ENCODE measurements at regions not wholly inside any gene's neighbourhood (a gene's known extent, or its start where the extent isn't known, plus 50 kb on each side); places are given as distances from the start of the nearest gene placed in this dataset.
"Not testable (repeated sequence)": the region's sequence is repeated elsewhere in the genome, so short reads cannot be mapped to it uniquely, and the experiment has no call there.

DNA sequence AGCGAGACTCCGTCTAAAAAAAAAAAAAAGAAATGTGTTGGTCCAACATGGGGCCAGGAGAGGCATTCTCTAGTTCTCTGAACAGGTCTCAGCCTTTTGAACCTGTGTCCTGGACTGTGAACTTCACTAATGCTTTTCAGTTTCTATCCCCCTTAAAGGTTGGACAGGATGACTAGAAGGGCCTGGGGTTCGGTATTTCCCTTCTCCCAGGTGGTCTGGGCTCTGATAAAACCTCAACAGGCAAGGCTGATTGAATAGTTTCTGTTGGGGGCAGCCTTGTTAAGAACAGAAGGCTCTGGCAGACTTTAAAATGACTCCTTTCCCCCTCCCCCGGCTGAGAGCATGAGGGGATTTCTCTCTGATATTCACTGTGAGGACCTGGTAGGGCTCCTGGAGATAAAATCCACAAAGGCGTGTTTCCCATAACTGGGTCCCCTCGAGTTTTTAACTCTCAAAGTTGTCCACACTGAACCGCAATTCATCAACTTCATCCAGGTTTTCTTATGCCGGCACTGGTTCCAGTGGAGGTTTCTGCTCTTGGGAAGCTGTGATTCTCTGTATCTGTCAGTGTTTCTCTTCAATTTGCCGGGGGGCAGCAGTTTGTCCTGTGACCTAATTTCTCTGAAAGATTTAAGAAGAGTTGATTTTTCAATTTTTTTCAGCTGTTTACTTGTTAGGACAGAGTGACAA lies 91.3 kb downstream of the METRNL start:
- Mint-ChIP-seq H3K27me3 (peaks cover 12% of the 10 kb centered on the region in 2 donors), H3K27ac (no peak overlapping the region), H3K4me1 (ENCODE audit: low read depth in 2 of 2) (peaks cover 5 to 6% of the 10 kb centered on the region in 2 donors), H3K4me3 (no peak overlapping the region), H3K36me3 (peaks cover 4% of the 10 kb centered on the region), H3K9me3 (no peaks in the 10 kb centered on the region)
- ATAC-seq (no peak), DNase-seq (ENCODE audit: low spot score) (no peak)

DNA sequence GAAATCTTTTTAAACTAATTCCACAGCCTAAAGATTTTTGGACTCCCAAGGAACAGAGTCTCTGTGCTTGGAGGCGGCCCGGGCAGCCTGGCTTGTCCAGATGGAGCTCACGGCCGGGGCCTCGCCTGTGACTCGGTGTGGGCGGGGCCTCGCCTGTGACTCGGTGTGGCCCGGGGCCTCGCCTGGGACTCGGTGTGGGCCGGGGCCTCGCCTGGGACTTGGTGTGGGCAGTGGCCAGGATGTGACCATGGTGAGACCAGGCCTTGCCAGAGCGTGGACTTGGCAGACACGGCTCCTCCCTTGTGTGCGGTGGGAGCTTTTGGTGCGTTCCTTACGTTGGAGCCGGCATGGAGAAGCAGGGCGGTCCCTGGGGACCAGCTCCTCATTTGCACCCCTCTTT lies 92.3 kb downstream of the METRNL start:
- peaks cover 5 to 12% of the 10 kb centered on the region in 2 donors for H3K4me1 Mint-ChIP-seq (ENCODE audit: low read depth in 2 of 2)
- no peak overlapping the region for H3K4me3 Mint-ChIP-seq
- peaks cover 4% of the 10 kb centered on the region for H3K36me3 Mint-ChIP-seq
- DNase-seq (ENCODE audit: low spot score): peak; percentile 39
- no peaks in the 10 kb centered on the region for H3K9me3 Mint-ChIP-seq
- H3K27me3 Mint-ChIP-seq: peaks cover 12% of the 10 kb centered on the region in 2 donors
- no peak for ATAC-seq
- H3K27ac Mint-ChIP-seq: no peak overlapping the region

DNA sequence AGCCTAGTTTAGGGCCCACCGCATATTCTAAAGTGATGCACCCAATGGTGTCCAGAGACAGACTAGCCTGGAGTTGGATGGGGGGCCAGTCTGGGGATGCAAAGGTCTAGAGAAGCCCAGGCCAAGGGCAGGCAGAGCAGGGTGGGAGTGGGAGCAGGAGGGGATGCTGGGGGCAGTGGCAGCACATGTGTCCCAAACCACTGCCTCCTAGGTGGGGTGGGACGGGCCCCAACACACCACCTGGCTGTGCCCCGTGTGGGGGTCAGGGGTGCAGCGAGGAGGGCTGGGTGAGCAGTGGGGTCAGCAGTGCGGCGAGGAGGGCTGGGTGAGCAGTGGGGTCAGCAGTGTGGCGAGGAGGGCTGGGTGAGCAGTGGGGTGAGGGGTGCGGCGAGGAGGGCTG lies 92.7 kb downstream of the METRNL start:
- H3K27me3 Mint-ChIP-seq: peaks cover 8 to 12% of the 10 kb centered on the region in 2 donors
- not testable (repeated sequence) for H3K36me3 Mint-ChIP-seq; H3K4me1 Mint-ChIP-seq (ENCODE audit: low read depth in 2 of 2); ATAC-seq; H3K9me3 Mint-ChIP-seq; DNase-seq (ENCODE audit: low spot score); H3K4me3 Mint-ChIP-seq; H3K27ac Mint-ChIP-seq

DNA sequence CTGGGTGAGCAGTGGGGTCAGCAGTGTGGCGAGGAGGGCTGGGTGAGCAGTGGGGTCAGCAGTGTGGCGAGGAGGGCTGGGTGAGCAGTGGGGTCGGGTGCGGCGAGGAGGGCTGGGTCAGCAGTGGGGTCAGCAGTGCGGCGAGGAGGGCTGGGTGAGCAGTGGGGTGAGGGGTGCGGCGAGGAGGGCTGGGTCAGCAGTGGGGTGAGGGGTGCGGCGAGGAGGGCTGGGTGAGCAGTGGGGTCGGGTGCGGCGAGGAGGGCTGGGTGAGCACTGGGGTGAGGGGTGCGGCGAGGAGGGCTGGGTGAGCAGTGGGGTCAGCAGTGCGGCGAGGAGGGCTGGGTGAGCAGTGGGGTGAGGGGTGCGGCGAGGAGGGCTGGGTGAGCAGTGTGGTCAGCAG lies 93.2 kb downstream of the METRNL start:
- not testable (repeated sequence) for DNase-seq (ENCODE audit: low spot score); H3K27ac Mint-ChIP-seq; H3K36me3 Mint-ChIP-seq; H3K4me1 Mint-ChIP-seq (ENCODE audit: low read depth in 2 of 2); H3K9me3 Mint-ChIP-seq; H3K4me3 Mint-ChIP-seq; ATAC-seq
- H3K27me3 Mint-ChIP-seq: peaks cover 6 to 12% of the 10 kb centered on the region in 2 donors

DNA sequence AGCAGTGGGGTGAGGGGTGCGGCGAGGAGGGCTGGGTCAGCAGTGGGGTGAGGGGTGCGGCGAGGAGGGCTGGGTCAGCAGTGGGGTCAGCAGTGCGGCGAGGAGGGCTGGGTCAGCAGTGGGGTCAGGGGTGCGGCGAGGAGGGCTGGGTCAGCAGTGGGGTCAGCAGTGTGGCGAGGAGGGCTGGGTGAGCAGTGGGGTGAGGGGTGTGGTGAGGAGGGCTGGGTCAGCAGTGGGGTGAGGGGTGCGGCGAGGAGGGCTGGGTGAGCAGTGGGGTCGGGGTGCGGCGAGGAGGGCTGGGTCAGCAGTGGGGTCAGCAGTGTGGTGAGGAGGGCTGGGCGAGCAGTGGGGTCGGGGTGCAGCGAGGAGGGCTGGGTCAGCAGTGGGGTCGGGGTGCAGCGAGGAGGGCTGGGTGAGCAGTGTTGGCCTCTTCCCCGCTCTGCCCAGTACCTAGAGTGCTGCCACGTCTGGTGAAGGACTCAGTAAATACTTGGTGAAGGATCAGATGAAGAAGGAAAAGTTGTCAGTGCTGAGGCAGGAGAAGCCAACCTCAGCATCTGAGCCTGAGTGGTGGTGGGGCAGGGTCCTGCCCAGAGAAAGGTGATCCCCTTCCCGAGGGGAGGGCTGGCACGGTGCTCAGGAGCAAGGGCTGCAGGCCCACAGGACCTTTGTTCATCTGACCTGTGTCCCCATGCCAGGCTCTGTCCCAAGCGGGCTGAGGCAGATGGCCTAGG lies 93.9 kb downstream of the METRNL start:
- H3K4me1 Mint-ChIP-seq (ENCODE audit: low read depth in 2 of 2); H3K36me3 Mint-ChIP-seq; H3K27ac Mint-ChIP-seq; H3K9me3 Mint-ChIP-seq; H3K4me3 Mint-ChIP-seq: not testable (repeated sequence)
- DNase-seq (ENCODE audit: low spot score) (peak; percentile 42), ATAC-seq (peak in 1 of 2 donors; percentile 18)
- H3K27me3 Mint-ChIP-seq: peaks cover 6 to 12% of the 10 kb centered on the region in 2 donors

DNA sequence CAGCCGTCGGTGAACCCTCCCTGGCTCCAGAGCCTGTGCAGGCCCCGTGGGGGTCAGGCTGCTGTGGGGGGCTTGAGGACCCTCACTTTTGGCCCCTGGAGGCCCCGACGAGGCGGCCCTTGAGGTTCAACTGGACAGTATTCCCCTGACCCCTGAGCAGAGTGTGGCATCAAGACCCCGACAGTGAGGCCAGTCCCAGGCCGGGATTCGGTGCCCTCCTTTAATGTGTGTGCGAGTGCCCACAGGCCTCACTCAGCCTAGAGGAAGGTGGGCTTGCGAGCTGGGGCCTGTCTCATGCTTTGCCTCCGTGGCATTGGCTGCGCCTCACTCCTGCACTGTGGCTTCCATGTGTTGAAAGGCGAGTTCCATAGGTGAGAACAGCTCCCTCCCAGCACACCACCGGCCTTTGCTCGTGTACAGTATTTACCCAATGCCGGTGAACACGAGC lies 94.5 kb downstream of the METRNL start:
- H3K9me3 Mint-ChIP-seq: no peaks in the 10 kb centered on the region
- peaks cover 5 to 9% of the 10 kb centered on the region in 2 donors for H3K4me1 Mint-ChIP-seq (ENCODE audit: low read depth in 2 of 2)
- peaks cover 6 to 12% of the 10 kb centered on the region in 2 donors for H3K27me3 Mint-ChIP-seq
- no peaks in the 10 kb centered on the region for H3K36me3 Mint-ChIP-seq
- peak; percentile 7 to 10 for ATAC-seq
- no peak overlapping the region for H3K4me3 Mint-ChIP-seq
- DNase-seq (ENCODE audit: low spot score): peak; percentile 48
- no peak overlapping the region for H3K27ac Mint-ChIP-seq

DNA sequence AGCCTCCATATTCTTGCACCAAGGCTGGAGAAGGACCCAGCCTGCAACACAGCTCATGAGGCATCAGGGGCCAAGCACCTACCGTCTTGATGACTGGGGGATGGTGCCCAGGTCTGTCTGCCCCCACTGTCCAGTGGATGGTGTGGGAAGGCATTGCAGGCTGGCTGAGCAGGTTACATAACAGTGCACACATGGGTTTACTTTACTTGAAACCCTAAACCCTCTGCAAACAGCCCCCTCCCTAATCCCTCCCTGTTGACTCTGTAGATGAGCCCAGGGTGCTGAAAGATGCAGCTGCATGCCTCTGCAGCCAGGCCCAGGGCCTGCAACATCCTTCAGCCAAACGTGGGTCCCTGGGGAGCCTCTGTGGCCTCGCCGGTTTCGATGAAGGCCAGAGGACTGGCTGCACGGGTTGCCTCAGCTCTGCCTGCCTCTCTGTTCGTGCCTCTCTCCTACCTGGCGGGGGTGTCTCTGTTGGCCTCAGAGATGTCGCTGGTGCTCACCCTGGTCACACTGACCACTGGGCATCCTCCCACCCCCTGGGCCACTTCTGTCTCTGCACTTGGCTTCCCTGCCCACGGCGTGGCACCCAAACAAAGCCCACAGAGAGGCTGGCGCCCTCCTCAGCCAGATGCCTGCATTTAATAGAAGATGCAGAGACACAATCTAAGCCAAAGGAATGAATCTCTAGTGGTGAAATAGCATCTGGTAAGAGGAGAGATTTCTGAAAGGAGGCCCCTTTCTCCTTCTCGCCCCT lies 95.1 kb downstream of the METRNL start:
- no peaks in the 10 kb centered on the region for H3K36me3 Mint-ChIP-seq
- no peak overlapping the region for H3K27ac Mint-ChIP-seq
- ATAC-seq: peak in 1 of 2 donors; percentile 26
- peak; percentile 38 for DNase-seq (ENCODE audit: low spot score)
- H3K9me3 Mint-ChIP-seq: no peaks in the 10 kb centered on the region
- H3K4me3 Mint-ChIP-seq: no peak overlapping the region
- H3K4me1 Mint-ChIP-seq (ENCODE audit: low read depth in 2 of 2): peaks cover 0 to 9% of the 10 kb centered on the region in 2 donors
- H3K27me3 Mint-ChIP-seq: peaks cover 4 to 8% of the 10 kb centered on the region in 2 donors

DNA sequence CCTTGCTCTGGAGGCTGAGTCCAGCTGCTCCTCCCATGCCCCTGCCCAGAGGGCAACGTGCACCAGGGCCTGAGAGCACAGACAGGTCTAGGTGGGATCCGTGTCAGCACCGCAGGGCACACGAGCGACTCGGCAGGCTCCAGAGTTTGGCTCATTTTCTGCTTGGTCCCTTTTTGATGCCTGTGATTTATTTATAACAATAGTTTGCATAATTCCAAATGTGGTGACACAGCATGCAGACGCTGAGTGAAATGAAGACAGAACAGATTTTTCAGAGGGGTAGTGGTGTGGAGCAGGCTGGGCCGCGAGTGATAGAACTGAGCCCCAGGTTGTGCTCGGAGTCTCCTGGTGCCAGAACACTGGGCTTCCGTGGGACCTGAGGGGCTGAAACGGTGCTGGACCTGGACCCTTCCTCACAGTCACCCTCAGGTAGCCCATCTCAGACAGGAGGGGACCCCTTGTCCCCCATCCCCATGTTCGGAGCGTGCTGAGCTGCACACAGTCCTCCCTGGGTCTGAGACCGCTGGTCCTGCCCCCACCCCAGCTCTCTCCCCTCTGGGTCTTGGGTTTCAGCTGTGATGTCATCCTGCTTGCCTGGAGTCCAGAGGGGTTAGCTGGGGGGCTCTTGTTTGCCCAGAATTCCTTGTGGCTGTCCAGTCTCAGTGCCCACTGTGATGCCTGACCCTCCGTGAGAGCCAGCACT lies 95.9 kb downstream of the METRNL start:
- peaks cover 0 to 6% of the 10 kb centered on the region in 2 donors for H3K4me1 Mint-ChIP-seq (ENCODE audit: low read depth in 2 of 2)
- H3K4me3 Mint-ChIP-seq: no peak overlapping the region
- H3K9me3 Mint-ChIP-seq: no peaks in the 10 kb centered on the region
- H3K27me3 Mint-ChIP-seq: peaks cover 0 to under 1% of the 10 kb centered on the region in 2 donors
- ATAC-seq (no peak), DNase-seq (ENCODE audit: low spot score) (peak; percentile 32)
- no peaks in the 10 kb centered on the region for H3K36me3 Mint-ChIP-seq
- no peak overlapping the region for H3K27ac Mint-ChIP-seq

DNA sequence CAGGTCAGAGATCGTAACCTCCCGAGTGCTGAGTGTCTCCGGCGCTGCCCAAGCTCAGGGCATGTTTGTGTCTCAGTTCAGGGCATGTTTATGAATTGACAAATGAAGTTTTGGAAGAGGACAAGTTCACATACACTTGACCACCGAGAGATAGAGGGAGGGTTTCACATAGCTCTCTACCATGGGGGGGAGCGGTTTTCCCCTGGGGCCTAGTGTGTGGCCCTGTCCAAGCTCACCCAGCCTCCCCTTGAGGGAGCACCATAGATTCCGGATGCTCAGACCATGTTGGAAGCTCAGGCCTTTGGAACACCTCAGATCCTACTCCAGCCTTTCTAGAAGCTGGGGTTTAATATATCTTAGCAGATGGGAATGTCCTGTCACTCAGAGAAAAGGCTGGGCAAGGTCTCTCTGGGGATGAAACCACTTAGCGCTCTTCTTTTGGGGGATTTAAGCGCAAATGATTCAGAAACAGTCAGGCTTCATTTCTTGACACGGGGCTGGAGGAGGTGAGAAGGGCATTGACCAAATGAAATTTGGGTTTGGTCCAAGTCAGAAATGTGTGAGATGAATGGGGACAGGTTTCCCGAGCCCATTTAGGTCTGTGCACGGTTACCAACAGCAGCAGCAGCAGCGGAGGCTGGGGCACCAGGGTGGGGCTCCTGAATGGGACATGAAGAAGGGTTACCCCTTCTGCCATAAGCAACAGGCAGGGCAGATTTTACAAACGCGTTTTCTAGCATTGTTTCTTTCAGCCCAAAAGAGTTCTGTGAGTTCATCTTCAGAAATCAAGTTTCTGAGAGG lies 96.6 kb downstream of the METRNL start:
- H3K4me3 Mint-ChIP-seq: no peak overlapping the region
- no peaks in the 10 kb centered on the region for H3K36me3 Mint-ChIP-seq
- DNase-seq (ENCODE audit: low spot score) (no peak), ATAC-seq (no peak)
- peak overlapping the region in 1 of 2 donors; percentile 72 for H3K27ac Mint-ChIP-seq
- no peaks in the 10 kb centered on the region for H3K27me3 Mint-ChIP-seq
- H3K9me3 Mint-ChIP-seq: no peaks in the 10 kb centered on the region
- peaks cover 0 to 11% of the 10 kb centered on the region in 2 donors for H3K4me1 Mint-ChIP-seq (ENCODE audit: low read depth in 2 of 2)

DNA sequence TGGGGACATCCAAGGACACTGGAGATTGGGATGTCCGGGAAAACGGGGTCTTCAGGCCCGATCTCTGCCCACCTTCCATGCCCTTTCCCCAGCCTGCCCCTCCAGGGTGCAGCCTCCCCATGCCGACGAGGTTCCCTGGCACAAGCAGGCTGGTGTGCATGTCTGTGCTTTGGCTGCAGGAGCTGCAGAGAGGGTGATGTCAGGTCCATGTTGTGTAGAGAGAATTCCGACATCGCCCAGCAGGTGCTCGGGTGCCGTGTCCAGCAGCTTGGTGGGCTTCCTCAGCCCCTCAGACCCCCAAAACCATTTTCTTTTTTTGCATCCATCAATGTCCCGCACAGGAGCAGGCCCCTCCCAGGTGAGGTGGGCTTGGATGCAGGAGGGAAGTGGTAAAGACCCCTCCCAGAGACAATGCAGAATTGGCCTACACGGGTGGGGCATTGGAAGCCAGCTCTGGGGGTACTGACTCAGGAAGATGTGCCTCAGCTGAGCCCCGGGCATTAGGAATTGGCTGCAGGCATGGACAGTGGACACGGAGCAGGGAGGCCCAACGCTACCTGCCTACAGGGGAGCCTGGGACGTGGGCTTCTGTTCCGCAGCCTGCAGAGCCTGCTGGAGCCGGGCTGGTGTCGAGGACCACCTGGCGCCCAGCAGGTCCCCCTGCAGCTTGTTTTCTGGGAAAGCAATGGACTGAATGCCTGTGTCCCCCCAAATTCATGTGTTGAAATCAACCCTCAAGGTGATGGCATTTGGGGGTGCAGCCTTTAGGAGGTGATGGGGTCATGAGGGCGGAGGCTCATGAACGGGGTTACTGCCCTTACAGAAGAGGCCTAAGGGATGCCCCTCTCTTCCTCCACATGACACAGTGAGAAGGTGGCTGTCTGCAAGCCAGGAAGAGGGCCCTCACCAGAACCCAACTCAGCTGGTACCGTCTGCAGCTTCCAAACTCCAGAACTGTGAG lies 97.5 kb downstream of the METRNL start:
- H3K27me3 Mint-ChIP-seq: no peaks in the 10 kb centered on the region
- H3K27ac Mint-ChIP-seq: peak overlapping the region in 1 of 2 donors; percentile 72
- DNase-seq (ENCODE audit: low spot score): peak; percentile 58
- H3K36me3 Mint-ChIP-seq: no peaks in the 10 kb centered on the region
- no peak overlapping the region for H3K4me3 Mint-ChIP-seq
- peaks cover 0 to 13% of the 10 kb centered on the region in 2 donors for H3K4me1 Mint-ChIP-seq (ENCODE audit: low read depth in 2 of 2)
- H3K9me3 Mint-ChIP-seq: no peaks in the 10 kb centered on the region
- no peak for ATAC-seq

DNA sequence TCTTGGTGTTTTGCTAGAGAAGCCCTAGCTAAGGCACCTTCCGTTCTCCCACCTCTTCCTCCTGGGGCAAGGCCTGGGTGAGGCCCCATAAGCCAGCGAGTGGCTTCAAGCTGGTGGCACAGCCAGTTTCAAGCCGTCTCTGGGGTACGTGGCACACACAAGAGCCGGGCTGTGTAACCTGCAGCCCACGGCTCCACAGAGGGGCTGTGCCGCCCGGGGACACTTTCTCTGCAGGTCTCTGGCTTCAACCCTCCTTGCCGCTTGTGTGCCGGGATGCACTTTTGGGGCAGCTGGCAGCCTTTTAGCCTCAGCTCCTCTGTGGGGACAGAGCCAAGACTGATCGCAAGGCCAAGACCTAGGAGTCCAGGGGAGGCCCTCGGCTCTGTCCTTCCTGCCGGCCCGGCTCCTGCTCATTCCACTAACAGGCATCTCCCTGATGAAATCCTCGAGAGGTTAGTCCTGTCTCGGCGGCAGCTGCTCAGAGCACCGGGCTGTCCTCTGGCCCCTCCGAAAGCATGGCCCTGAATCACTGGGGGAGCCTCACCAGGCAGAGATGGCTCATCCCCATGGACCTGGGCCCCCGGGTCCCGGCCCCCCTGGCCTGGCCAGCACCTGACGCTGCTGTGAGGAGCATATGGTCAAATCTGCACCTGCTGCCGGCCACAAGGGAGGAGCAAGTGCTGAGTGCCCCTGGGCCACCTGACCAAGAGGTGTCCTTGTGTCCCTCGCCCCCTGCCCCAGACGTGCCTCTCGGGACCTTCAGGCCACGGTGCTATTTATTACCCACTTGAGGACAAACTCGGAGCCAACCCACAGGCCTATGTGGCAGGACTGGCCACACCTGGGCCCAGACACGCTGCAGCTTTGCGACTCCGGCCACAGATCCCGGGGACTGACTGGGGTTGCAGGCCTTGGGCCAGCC lies 98.5 kb downstream of the METRNL start:
- DNase-seq (ENCODE audit: low spot score) (peak; percentile 40), ATAC-seq (no peak)
- Mint-ChIP-seq H3K4me3 (no peak overlapping the region), H3K4me1 (ENCODE audit: low read depth in 2 of 2) (peaks cover 4 to 17% of the 10 kb centered on the region in 2 donors), H3K27me3 (no peaks in the 10 kb centered on the region), H3K9me3 (no peaks in the 10 kb centered on the region), H3K27ac (no peak overlapping the region), H3K36me3 (no peaks in the 10 kb centered on the region)

Data from natural killer cell treated with Interleukin-12 subunit alpha and Interleukin-12 subunit beta and Interleukin-15 and Interleukin-18, amount 100 ng/mL, for 72 hours (primary cell).